OCI-M2 (cell line): ENCODE measurements at regions not wholly inside any gene's neighbourhood (a gene's known extent, or its start where the extent isn't known, plus 50 kb on each side); places are given as distances from the start of the nearest gene placed in this dataset.

Source experiments
- DNase-seq: peaks from one replicate; lab custom pipeline; 2025; ENCODE audit not compliant: unreplicated experiment; lab: John Stamatoyannopoulos, UW

DNA sequence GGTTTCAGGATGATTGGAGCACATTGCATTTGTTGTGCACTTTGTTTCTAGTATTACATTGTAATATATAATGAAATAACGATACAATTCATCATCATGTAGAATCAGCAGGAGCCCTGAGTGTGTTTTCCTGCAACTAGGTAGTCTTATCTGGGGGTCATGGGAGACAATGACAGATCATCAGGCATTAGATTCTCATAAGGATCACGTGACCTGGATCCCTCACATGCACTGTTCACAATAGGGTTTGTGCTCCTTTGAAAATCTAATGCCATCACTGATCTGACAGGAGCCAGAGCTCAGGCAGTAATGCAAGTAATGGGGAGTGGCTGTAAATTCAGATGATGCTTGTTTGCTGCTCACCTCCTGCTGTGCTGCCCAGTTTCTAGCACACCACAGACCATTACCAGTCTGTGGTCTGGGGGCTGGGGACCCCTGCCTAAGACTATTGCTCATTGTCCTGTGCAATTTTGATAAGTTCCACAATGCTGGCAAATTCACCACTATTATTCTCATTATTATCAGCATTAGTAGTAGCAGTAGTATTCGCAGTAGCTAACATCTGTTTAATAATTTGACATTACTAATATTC, 428.7 kb upstream of the TNP1 start:
- DNase-seq, result no peak

DNA sequence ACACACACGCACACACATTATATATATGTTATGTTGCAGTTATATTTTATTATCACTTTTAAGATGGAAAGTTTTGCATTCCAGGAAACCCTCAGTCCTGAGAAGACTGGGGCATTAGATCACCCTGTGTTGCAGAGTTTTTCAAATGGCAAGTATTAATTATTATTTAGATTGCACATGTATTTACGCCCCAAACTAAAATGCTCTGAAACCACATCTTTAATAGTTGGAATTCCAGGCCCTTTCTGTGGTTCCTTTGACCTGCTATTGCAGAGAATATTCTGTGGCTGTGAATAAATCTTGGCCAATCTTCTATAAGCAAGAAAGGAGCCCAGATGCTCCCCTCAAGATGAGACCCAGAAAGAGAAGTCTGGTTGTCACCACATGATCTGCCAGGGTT, 427.0 kb upstream of the TNP1 start:
- no peak for DNase-seq

DNA sequence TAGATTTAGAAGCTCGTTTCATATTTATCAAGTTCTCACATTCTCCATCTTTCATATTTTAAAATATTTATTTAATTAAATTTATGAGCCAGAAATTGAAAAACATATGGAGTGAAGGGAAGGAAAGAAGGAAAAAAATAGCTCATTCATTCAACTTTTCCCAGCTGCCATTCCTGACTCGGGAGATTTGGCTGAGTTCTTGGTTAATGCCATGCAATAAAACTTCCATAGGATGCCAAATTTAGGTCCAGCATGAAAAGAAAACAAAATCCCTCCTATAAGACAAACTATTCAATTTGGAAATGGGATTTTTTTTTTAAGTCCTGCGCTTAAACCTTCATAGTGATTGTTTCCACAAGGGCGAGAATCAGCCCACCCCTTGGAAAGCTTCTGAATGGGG, 426.1 kb upstream of the TNP1 start:
- no peak for DNase-seq

DNA sequence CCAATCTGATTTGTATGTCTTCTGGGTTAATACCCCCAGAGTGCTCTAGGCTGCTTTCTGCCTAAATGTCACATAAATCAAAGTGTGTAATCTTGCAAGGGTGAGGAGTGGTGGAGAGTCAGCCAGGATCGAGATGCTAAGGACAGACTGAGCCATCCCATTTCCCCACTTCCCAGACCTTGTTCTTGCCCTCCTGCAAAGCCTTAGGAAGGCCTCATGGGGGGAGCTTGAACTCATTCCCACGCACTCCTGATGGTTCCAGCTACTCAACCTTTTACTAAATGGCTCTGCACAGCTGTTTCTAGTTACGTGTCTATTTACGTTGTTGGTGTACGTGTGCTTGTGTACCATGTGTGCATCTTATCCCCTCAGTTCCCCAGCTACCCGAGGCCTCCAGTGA, 423.6 kb upstream of the TNP1 start:
- no peak for DNase-seq

DNA sequence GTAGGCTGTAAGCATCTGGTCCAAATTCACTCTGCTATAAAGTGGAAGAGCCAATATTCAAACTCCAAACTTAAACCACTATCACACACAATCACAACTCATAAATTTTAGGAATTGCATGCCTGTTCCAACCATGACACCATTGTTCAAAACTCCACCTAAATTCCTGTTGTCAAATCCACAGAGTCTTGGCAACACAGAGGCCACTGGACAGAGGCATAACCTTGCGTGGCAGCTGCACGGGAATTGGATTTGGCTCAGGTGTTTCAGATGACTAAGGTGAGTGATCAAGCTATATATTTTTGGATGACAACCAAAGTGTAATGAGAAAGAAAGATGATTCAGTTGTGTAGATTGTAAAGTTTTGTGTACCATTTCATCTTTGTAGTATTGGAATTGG, 422.7 kb upstream of the TNP1 start:
- no peak for DNase-seq

DNA sequence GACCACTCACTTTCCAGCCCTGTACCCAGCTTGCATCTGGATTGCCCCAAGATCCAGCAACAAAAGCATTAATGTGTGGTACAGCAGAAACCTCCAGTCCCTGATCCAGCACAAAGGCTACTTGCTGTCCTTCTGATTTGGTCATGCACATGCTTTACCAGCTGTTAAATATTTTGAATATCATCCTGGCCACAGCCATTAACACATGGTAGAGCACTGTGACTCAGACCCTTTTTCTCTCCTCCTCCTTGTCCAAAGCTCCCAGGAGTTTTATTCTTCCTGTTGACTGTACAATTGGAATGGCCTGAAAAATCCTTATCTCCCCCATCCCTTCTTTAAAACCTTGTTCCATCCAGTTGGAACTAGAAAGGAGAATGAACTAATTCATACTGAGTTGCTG, 419.7 kb upstream of the TNP1 start:
- DNase-seq, result no peak

DNA sequence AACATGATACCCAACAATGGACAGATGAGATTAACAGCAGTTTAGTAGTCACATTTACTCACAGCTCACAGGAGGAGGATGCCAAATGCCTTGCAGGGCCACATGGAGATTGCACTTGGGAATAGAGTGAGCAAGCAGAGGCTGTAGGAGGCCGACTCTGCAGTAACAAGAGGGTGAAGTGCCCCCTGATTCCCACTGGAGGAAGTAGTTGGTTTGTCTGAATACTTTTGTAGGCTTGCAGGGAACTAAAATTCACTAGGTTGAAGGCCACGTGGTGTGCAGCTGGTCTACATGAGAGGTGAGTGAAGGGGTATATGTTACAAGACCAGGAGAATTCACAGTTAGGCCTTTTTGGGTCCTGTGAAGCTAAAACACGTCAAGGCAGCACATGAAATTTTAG, 419.3 kb upstream of the TNP1 start:
- no peak for DNase-seq

DNA sequence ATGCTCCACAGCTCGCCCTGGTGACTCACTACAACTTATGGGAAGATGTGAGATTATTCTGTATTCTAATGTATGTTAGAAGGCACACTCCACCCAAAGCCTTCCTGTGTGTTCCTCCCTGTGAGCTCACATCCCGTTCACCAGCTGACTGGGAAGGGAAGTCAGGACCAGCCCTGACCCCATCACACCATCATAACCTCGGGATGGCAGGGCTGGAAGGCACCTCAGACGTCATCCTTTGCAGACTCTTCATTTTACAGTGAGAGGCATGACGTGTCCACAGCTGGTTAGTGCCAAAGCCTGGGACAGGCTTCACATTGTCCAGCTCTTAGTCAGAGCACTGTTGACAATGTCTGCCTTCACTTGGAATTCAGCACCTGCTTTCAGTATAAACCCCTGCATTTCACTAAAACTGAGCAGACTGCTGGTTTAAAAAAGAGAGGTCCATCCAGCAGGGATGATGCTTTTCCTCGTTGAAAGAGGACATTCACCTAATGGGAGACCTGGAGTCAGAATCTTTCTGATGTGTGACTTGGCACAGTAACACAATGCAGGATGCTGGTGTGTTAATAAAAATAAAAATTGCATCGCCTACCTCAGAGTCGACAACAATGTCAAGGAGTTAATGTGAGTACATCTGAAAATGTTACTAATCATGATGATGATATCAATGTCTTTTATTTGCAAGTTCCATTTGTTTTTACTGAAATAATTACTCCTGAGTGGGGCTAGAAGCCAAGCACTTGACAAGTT, 418.0 kb upstream of the TNP1 start:
- no peak for DNase-seq

DNA sequence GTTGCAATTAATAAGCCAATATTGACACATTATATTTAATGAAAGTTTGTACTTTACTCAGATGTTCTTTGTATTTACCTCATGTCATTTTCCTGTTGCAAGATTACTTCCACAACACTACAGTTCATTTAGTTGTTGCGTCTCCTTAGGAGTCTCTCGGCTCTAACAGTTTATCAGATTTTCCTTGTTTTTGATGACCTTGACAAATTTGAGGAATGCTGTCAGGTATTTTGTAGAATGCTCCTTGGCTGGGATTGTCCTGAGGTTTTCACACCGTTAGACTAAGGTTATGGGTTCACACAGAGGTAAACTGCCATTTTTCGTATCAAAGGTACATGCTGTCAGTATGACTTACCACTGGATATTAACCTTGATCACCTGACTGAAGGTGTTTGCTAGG, 416.6 kb upstream of the TNP1 start:
- no peak for DNase-seq

DNA sequence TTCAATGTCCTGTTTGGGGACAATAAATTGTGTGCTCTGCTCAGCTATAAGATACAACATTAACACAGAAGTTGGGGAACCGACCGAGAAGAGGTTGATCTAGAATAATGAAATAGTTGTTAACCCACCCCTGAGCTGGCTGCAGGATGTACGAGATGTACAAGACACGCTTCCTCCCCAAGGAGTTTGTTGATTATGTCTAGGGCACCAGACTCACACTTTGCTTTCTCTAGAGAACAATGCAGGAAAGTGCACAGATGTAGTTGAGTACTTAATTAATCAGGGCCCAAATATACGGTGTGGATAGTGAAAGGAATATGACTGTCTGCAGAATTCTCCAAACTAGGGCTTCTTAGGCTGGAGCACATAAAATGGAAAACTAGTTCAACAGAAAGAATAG, 415.2 kb upstream of the TNP1 start:
- no peak for DNase-seq

DNA sequence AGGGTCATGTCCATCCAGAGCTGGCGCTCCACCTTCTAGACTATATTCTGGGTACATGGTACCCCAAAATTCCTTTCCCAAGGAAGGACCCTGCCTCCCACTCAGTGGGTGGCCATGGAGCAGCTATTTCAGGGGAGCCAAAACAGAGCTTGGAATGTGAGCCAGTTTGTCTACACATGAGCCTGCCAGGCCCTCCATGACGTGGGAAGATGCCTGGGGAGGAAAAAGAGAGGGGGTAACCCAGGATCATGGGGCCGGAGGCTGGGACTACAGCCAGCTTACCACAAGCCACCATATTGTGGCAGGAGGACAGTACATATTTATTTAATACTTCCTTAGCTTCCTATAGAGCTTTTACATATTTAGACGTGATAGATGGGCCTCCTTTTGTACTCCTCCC, 414.7 kb upstream of the TNP1 start:
- no peak for DNase-seq

DNA sequence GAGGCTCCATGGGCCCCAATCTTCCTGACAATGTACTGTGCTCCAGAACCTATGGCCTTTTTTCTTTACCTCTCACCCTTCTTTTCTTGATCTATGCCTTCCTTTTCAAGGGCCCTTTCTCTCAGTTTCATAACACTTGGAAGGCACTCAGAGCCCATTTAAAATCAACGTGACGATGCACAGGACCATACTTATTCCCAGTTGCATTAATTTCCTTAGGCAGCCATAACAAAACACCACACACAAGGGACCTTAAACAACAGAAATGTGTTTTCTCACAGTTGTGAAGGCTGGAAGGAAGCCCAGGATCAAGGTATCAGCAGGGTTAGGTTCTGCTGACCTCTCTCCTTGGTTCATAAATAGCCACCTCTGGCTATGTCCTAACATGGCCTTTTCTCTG, 414.0 kb upstream of the TNP1 start:
- DNase-seq, result no peak

DNA sequence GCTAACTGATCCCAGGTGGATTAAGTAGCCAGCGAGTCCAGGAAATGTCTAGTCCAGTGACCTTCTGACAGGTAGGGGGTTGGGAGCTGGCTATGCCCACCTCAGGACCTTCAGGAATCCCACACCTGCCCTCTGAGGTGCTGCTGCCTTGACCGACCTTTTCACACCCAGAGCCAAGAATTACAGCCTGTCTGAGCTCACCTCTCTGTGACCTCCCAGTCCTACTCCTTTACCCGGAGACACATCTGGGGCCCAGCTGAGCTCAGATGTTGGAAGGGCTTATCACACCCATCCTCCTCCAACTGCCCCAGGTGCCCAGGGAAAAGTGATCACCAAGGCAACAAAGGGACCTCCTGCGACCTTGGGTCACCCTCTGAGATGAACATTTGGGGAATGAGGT, 413.3 kb upstream of the TNP1 start:
- no peak for DNase-seq

DNA sequence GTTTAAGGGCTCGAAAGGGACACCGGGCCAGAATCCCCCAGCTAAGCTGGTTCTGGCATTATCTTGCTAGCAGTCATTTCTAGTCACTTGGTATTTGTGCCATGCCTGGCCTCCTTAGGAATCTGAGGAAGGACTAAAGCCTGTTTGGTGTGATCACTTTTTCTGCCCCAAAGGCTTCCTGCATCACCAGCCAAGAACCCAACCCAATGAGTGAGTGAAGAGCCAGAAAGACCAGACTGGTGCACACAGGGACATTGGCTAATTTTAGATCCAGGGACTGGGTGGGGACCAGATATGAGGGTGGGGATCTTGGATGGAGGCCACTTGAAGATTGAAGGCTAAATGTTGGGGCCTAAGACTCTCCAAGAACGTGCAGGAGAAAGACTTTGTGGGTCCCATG, 411.9 kb upstream of the TNP1 start:
- DNase-seq, result no peak

DNA sequence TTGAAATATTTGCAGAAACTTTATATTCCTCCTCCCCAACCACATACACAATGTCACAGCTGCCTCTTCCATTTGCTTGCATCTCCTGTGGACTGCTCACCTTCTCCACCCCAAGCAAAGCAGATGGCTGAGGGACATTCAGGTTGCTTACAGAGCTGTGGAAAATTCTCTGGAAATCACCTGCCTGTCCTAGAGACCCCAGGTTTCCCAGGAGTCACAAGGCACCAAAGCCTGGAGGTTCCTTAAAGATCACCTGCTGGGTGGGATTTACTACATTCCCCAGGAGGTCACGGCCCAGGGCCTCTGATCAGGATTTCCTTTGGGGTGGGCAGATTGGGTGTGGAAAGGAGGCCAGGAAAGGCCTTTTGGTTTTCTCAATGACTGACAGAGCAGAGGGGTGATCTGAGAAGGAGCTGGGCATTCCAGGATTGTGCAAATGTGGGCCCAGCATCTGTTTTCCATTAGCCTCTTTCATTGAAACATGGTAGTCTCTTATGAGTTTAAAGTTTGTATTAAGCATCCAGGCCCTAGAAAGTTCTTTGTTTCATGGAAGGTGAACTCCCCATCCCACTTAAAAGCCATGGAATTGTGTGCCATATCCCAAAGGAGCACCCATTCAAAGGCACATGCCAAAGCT, 410.7 kb upstream of the TNP1 start:
- DNase-seq, result no peak

DNA sequence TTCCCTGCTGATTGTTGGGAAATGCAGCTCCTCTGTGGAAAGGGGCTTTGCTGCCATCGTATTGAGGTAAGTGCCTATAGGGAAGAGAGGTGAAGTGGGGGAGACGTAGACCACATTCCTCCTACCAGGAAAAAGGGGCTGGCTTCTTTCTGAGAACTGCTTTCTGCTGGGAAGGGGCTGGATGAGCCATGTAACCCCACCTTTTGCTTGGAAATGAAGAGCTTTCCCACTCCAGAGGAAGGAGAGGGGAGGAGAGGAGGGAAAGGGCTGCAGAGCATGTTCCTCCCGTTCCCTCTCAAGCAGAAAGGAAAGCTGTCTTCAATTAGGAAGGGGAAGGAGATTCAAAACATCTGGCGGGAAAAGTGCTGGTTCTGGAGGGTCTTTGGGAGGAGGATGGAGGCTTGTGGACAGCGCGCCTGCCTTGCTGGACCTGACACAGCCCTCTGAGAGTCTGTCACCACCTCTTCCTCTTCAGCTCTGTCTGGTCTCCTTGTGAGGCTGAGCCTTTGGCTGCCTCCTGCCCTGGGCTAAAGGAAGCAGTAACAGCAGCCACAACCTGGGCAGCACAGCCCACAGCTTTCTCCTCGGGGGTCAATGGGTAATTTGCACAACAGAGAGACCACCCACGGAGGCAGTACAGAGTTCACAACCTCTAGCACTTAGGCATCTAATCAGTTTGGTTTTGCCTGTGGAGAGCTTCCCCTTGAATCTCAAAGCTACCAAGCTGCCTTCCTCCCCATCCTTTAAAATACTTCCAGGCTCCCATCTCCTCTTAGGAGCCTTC, 410.0 kb upstream of the TNP1 start:
- DNase-seq, result no peak

DNA sequence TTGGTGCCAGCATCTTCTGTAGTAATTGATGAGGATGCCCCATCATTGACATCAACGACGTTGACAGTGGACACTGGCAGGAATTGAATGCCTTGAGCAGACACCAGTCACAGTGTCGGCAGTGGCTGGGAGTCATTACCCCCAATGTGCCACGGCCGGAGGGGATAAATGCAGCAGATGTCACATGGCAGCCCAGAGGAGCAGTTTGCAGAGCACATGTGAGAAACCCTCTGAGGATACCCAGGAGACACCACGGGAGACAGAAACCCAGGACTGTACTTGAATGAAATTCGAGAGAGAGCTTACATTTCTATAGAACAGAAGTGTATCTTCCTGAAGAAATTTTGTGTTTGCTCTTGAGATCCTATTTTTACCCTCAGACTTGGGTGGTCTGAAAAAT, 409.1 kb upstream of the TNP1 start:
- no peak for DNase-seq

DNA sequence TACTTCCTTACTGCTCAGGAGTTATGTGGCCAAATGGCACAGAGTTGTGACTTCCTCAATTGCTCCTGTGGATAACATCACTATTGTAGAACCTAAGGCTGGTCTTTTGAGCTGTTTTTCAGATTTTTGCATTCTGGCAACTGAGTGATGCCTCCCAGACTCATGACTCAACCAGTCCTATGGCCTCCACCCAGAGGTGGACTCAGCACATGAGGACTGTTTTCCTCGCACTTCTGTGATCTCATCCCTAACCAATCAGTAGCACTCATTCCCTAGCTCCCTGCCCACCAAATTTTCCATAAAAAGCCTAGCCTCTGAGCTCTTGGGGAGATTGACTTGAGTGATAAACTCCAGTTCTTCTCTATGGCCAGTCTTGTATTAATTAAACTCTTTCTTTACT, 407.9 kb upstream of the TNP1 start:
- no peak for DNase-seq

DNA sequence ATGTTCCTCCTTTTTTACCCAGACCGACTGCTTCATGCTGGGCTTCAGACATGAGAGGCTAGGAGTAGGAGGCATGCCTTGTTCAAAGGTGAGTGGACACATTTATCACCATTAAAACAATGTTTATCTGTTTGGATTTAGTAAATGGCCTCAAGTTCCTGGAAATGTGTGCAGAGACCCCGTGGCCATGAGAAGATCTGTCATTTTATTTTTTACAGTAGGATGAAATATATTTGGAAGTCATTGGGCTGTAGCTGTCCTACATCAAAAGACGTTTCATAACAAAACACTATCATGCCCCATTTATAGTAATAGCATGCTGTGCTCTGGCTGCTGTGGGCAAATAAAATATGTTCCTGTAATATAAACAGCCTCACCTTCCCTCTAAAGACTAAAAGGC, 403.9 kb upstream of the TNP1 start:
- DNase-seq, result no peak

DNA sequence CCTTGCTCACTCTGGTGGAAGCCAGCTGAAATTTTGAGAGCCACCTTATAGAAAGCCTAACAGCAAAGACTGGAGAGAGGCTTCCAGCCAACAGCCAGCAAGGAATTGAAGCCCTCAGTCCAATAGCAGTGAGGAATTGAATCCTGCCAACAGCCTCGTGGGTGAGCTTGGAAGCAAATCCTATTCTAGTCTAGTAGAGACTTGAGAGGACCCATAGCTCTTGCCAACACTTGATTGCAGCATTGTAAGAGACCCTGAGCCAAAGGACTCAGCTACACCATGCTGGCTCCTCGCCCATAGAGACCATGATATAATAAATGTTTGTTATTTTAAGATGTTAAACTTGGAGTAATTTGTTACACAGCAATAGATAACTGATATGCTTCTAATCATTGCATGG, 403.0 kb upstream of the TNP1 start:
- no peak for DNase-seq

DNA sequence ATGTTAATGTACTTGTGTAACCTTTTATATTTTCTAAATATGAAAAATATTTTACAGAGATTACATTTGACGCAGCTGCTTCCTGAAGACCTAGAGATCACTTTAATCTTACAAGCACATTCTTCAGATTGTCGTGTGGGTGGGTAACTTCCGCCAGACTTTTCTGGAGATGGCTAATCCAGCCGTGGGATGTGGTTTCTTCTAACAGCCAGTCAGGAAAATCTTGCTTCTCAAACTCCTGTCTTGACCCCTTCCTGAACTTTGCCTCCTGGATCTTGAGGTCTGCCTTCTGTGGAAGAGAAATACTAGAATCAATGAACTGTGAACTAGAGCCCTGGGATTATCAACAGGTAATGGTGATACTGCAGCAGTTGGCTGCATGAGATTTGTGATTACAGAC, 401.6 kb upstream of the TNP1 start:
- no peak for DNase-seq
